ENCODE measurements at regions not wholly inside any gene's neighbourhood (a gene's known extent, or its start where the extent isn't known, plus 50 kb on each side); places are given as distances from the start of the nearest gene placed in this dataset.
"Not testable (repeated sequence)": the region's sequence is repeated elsewhere in the genome, so short reads cannot be mapped to it uniquely, and the experiment has no call there.

DNA sequence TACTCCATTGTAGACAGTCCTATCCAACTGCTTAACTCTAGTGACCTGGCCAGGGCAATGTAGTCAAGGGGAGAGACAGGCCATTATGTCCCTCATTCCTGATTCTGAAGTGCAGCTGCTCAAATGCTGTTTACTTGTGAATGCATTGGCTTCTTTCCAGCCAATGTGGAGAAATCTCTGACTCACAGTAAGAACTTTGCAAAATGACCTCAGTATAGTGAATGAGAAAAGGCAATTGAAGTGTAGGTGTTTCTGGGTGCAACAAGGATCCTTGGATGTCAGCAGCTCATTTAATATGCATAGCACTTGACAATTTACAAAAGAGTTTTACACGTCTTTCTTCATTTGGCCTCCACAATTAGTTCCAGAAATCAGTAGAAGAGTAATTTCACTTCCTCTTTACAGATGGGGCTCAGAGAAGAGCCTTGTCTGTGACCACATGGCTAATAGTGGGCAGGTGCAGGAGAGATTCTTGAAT lies 367.2 kb downstream of the OSTF1 start:
- DNase-seq (ENCODE audit: unreplicated experiment), result peak; percentile 69
- H3K27ac Mint-ChIP-seq (ENCODE audit: low read depth, unreplicated experiment), result no peak overlapping the region
- no peak for TF ChIP-seq CTCF (IDR thresholded peaks at IDR 0.05; ENCODE audit: unreplicated experiment)
- no peaks in the 10 kb centered on the region for H3K36me3 Mint-ChIP-seq (ENCODE audit: insufficient read depth, unreplicated experiment)
- CTCF ChIA-PET, result no interaction called here
- POLR2A ChIA-PET, result interaction anchor here (1.2 kb wide), 1 partner anchor 24 kb away, joined by 4 read pairs; no protein-coding TSS in a partner anchor
- H3K9me3 Mint-ChIP-seq (ENCODE audit: unreplicated experiment), result peaks cover 21% of the 10 kb centered on the region
- H3K4me1 Mint-ChIP-seq (ENCODE audit: insufficient read depth, unreplicated experiment), result no peaks in the 10 kb centered on the region
- H3K27me3 Mint-ChIP-seq (ENCODE audit: insufficient read depth, unreplicated experiment), result no peaks in the 10 kb centered on the region
- BruUV-seq (replicated peaks), result no TSS peak
- no peak overlapping the region for H3K4me3 Mint-ChIP-seq (ENCODE audit: unreplicated experiment)
- intact Hi-C loops (cut with micrococcal nuclease), result no loop called here

DNA sequence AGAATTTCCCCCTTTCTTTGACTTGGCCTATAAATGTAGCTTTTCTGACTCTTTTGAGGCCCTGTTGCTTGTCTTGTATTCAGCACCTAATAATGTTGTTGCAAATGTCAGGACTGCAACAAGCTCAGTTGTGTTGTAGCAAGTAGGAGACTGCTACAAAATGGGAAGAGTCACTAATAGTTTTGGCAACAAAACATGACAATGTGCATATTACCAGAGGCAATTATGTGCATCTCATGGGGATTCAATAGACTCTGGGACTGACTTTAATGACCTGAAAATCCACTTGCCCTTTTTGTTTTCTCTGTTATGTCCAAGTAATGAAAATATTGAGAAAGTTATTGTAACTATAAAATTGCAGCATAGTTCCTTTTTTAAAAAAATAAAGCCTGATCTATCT lies 368.4 kb downstream of the OSTF1 start:
- no peak overlapping the region for H3K27ac Mint-ChIP-seq (ENCODE audit: low read depth, unreplicated experiment)

DNA sequence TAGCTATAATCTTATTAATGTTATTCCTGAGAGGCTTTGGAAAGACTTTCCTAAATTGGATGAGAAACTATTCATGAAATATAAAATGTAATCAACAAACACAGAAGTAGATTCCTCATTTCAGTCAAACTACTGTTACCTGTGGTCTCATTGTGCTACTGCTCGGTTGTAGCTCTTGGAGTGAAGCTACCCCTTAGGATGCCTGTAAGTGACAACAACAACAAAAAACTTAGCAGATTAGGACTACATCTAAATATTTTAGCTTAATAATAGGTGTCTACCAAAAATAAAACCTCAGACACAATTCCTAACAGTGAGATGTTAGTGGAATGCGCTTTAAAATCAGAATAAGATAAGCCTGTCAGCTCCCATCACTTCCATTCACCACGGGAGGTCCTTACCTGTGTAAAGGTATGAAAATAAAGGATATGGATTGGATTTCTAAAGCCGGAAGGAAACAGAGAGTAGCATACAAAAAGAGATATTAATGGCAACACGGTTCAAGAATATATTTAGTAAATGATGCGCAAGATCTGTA lies 369.2 kb downstream of the OSTF1 start:
- H3K27ac Mint-ChIP-seq (ENCODE audit: low read depth, unreplicated experiment), result no peak overlapping the region
- intact Hi-C loops (cut with micrococcal nuclease), result no loop called here
- peaks cover 28% of the 10 kb centered on the region for H3K9me3 Mint-ChIP-seq (ENCODE audit: unreplicated experiment)
- ChIA-PET POLR2A (no interaction called here), CTCF (interaction anchor here (0.8 to 1.1 kb wide), 2 partner anchors 9 to 233 kb away, joined by 3 to 4 read pairs; no protein-coding TSS in a partner anchor)
- DNase-seq (ENCODE audit: unreplicated experiment), result no peak
- H3K4me1 Mint-ChIP-seq (ENCODE audit: insufficient read depth, unreplicated experiment), result no peaks in the 10 kb centered on the region
- H3K4me3 Mint-ChIP-seq (ENCODE audit: unreplicated experiment), result no peak overlapping the region
- no peak for TF ChIP-seq CTCF (IDR thresholded peaks at IDR 0.05; ENCODE audit: unreplicated experiment)
- BruUV-seq (replicated peaks), result no TSS peak
- no peaks in the 10 kb centered on the region for H3K36me3 Mint-ChIP-seq (ENCODE audit: insufficient read depth, unreplicated experiment)
- H3K27me3 Mint-ChIP-seq (ENCODE audit: insufficient read depth, unreplicated experiment), result no peaks in the 10 kb centered on the region

More for the DNA sequence above, 368.4 kb downstream of the OSTF1 start:
- H3K4me3 Mint-ChIP-seq (ENCODE audit: unreplicated experiment), result no peak overlapping the region
- ChIA-PET POLR2A (no interaction called here), CTCF (interaction anchor here (0.5 to 1.1 kb wide), 3 partner anchors 10 to 225 kb away, joined by 3 to 4 read pairs (median 3); no protein-coding TSS in a partner anchor)
- H3K27me3 Mint-ChIP-seq (ENCODE audit: insufficient read depth, unreplicated experiment), result no peaks in the 10 kb centered on the region
- no TSS peak for BruUV-seq (replicated peaks)
- peaks cover 28% of the 10 kb centered on the region for H3K9me3 Mint-ChIP-seq (ENCODE audit: unreplicated experiment)
- DNase-seq (ENCODE audit: unreplicated experiment), result no peak
- no peaks in the 10 kb centered on the region for H3K4me1 Mint-ChIP-seq (ENCODE audit: insufficient read depth, unreplicated experiment)
- intact Hi-C loops (cut with micrococcal nuclease), result no loop called here
- no peaks in the 10 kb centered on the region for H3K36me3 Mint-ChIP-seq (ENCODE audit: insufficient read depth, unreplicated experiment)
- TF ChIP-seq CTCF (IDR thresholded peaks at IDR 0.05; ENCODE audit: unreplicated experiment), result no peak

DNA sequence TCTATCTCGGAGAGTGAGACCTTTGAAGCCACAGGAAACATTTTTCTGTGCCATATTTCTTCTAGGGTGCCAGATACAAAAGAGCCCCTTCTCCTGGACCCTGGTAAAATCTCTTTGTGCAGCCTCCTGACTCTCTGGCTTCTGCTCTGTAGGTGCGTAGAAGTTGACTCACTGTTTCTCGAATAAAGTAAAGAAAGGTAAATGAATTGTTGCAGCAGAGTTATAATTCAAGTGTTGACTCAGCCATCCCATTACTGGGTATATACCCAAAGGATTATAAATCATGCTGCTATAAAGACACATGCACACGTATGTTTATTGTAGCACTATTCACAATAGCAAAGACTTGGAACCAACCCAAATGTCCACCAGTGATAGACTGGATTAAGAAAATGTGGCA lies 371.0 kb downstream of the OSTF1 start:
- POLR2A ChIA-PET; CTCF ChIA-PET; H3K4me1 Mint-ChIP-seq (ENCODE audit: insufficient read depth, unreplicated experiment); DNase-seq (ENCODE audit: unreplicated experiment); intact Hi-C loops (cut with micrococcal nuclease); H3K4me3 Mint-ChIP-seq (ENCODE audit: unreplicated experiment); BruUV-seq (replicated peaks); H3K36me3 Mint-ChIP-seq (ENCODE audit: insufficient read depth, unreplicated experiment); H3K27me3 Mint-ChIP-seq (ENCODE audit: insufficient read depth, unreplicated experiment); H3K27ac Mint-ChIP-seq (ENCODE audit: low read depth, unreplicated experiment): not testable (repeated sequence)
- peaks cover 28% of the 10 kb centered on the region for H3K9me3 Mint-ChIP-seq (ENCODE audit: unreplicated experiment)

DNA sequence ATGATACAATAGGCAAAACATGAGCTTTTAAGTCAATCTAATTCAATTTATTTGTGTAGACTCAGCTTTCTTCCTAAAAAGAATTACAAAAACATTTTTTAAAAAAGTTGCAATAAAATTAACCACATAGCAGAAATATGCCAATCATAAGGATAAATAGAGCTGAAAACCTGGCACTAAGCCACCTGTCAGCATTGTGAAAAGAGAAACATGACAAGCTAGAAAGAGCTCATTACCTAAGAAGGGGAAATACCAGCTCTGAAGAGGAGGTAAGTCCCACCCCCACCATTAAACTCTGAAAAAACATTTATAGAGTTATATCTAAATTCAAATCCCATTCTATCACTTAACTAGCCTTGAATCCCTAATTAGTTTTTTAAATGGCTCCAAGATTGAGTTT lies 372.9 kb downstream of the OSTF1 start:
- intact Hi-C loops (cut with micrococcal nuclease), result no loop called here
- Mint-ChIP-seq H3K36me3 (ENCODE audit: insufficient read depth, unreplicated experiment) (no peaks in the 10 kb centered on the region), H3K4me1 (ENCODE audit: insufficient read depth, unreplicated experiment) (no peaks in the 10 kb centered on the region), H3K27me3 (ENCODE audit: insufficient read depth, unreplicated experiment) (no peaks in the 10 kb centered on the region), H3K9me3 (ENCODE audit: unreplicated experiment) (peaks cover 12% of the 10 kb centered on the region), H3K27ac (ENCODE audit: low read depth, unreplicated experiment) (no peak overlapping the region), H3K4me3 (ENCODE audit: unreplicated experiment) (no peak overlapping the region)
- POLR2A ChIA-PET, result no interaction called here
- peak; percentile 23 for DNase-seq (ENCODE audit: unreplicated experiment)
- CTCF ChIA-PET, result no interaction called here
- TF ChIP-seq CTCF (IDR thresholded peaks at IDR 0.05; ENCODE audit: unreplicated experiment), result no peak
- BruUV-seq (replicated peaks), result no TSS peak

Data from MCF 10A (cell line).